Ishikawa (cell line): ENCODE measurements at regions not wholly inside any gene's neighbourhood (a gene's known extent, or its start where the extent isn't known, plus 50 kb on each side); places are given as distances from the start of the nearest gene placed in this dataset.

ENCODE experiments used
- CEBPB ChIP-seq: IDR thresholded peaks from 2 replicates; pipeline ENCODE4 v1.6.1; 2012
- CREB1 ChIP-seq: IDR thresholded peaks from 2 replicates; pipeline ENCODE4 v1.6.1; 2012; ENCODE audit warnings: low read depth
- EGR1 ChIP-seq: IDR thresholded peaks from 2 replicates; pipeline ENCODE4 v1.6.1; 2012
- EP300 ChIP-seq: IDR thresholded peaks from 2 replicates; pipeline ENCODE4 v1.6.1; 2012; ENCODE audit warnings: borderline replicate concordance
- FOXM1 ChIP-seq: IDR thresholded peaks from 2 replicates; pipeline ENCODE4 v1.6.1; 2012; ENCODE audit warnings: low read depth, borderline replicate concordance
- MAX ChIP-seq: IDR thresholded peaks from 2 replicates; pipeline ENCODE4 v1.6.1; 2012
- NFIC ChIP-seq: IDR thresholded peaks from 2 replicates; pipeline ENCODE4 v1.6.1; 2012
- RAD21 ChIP-seq: IDR thresholded peaks from 2 replicates; pipeline ENCODE4 v1.6.1; 2012; ENCODE audit warnings: low read depth
- REST ChIP-seq: IDR thresholded peaks from 2 replicates; pipeline ENCODE4 v1.6.1; 2012; ENCODE audit warnings: low read depth, mild to moderate bottlenecking
- TAF1 ChIP-seq: IDR thresholded peaks from 2 replicates; pipeline ENCODE4 v1.6.1; 2012; ENCODE audit warnings: low read depth, mild to moderate bottlenecking
- TCF12 ChIP-seq: IDR thresholded peaks from 2 replicates; pipeline ENCODE4 v1.6.1; 2012; ENCODE audit warnings: low read depth
- TEAD4 ChIP-seq: IDR thresholded peaks from 2 replicates; pipeline ENCODE4 v1.6.1; 2012
- USF1 ChIP-seq: IDR thresholded peaks from 2 replicates; pipeline ENCODE4 v1.6.1; 2012
- ZBTB7A ChIP-seq: IDR thresholded peaks from 2 replicates; pipeline ENCODE4 v1.6.1; 2012; ENCODE audit warnings: low read depth

- TF ChIP-seq CREB1 = no peak
- TF ChIP-seq ZBTB7A = no peak
- TF ChIP-seq CEBPB = no peak
- TF ChIP-seq TCF12 = no peak
- TF ChIP-seq NFIC = no peak
- TF ChIP-seq EGR1 = no peak
- TF ChIP-seq MAX = no peak
- TF ChIP-seq USF1 = no peak
- no peak for TF ChIP-seq FOXM1
- no peak for TF ChIP-seq EP300
Observed at GRCh38 chr4:83171436-83172039, 57.0 kb upstream of the PLAC8 start.

- TF ChIP-seq NFIC (no peak), EGR1 (no peak), FOXM1 (no peak), RAD21 (no peak), TAF1 (no peak), REST (no peak), MAX (no peak), TEAD4 (no peak), TCF12 (no peak), CEBPB (no peak), ZBTB7A (no peak)
Observed at GRCh38 chr4:83170952-83171399, 56.4 kb upstream of the PLAC8 start.
